ENCODE measurements at regions not wholly inside any gene's neighbourhood (a gene's known extent, or its start where the extent isn't known, plus 50 kb on each side); places are given as distances from the start of the nearest gene placed in this dataset.

GRCh38 chr2:125341353-125341752 is 1314.6 kb upstream of the GYPC start:
- Histone ChIP-seq H3K4me1 (ENCODE audit: insufficient read depth, low read length) (no peaks in the 10 kb centered on the region), H3K79me2 (ENCODE audit: insufficient read depth, low read length) (no peaks in the 10 kb centered on the region), H3K4me3 (replicated peaks in 1 of 3; ENCODE audit: insufficient read depth in 1 of 3, low read depth in 2 of 3, low read length in 3 of 3) (no peak overlapping the region), H3K9me3 (ENCODE audit: low read length) (peaks cover 80% of the 10 kb centered on the region), H2AFZ (ENCODE audit: low read length) (no peak overlapping the region), H4K20me1 (ENCODE audit: insufficient read depth, low read length) (no peaks in the 10 kb centered on the region), H3K27ac (ENCODE audit: extremely low read length, insufficient read depth, low read length) (no peak overlapping the region), H3K27me3 (ENCODE audit: control insufficient read depth in 1 of 2, insufficient read depth in 2 of 2, low read length in 2 of 2) (no peaks in the 10 kb centered on the region), H3K9ac (ENCODE audit: insufficient read depth, low read depth, low read length) (no peak overlapping the region), H3K4me2 (ENCODE audit: low read depth, low read length) (no peak overlapping the region), H3K36me3 (replicated peaks in 1 of 2; ENCODE audit: control insufficient read depth in 1 of 2, insufficient read depth in 2 of 2, low read length in 2 of 2) (no peaks in the 10 kb centered on the region)
- WGBS (ENCODE audit: low lambda C conversion rate): 23% methylated on average over 5 of the region's 5 CpGs
- intact Hi-C loops (cut with micrococcal nuclease; ENCODE audit: unreplicated experiment) (no loop called here), in situ Hi-C loops (cut with HindIII; ENCODE audit: extremely low pct_ligation_motif_present, low pct_unique_long_range_greater_than_20kb) (no loop called here)
- FAIRE-seq (no peak), DNase-seq (ENCODE audit: low spot score) (no peak), ATAC-seq (no peak)
- TF ChIP-seq REST (IDR thresholded peaks at IDR 0.05; ENCODE audit: borderline replicate concordance in 1 of 2, low read depth in 1 of 2, low read length in 2 of 2): no peak
- no peak for TF ChIP-seq RBAK (CRISPR knock-in tag; IDR thresholded peaks at IDR 0.05)
- TF ChIP-seq ZNF614 (CRISPR knock-in tag; IDR thresholded peaks at IDR 0.05; ENCODE audit: borderline replicate concordance): no peak
- no peak for TF ChIP-seq PHF5A (CRISPR knock-in tag; IDR thresholded peaks at IDR 0.05; ENCODE audit: low read depth, unreplicated experiment)
- TF ChIP-seq, protein P1, sequence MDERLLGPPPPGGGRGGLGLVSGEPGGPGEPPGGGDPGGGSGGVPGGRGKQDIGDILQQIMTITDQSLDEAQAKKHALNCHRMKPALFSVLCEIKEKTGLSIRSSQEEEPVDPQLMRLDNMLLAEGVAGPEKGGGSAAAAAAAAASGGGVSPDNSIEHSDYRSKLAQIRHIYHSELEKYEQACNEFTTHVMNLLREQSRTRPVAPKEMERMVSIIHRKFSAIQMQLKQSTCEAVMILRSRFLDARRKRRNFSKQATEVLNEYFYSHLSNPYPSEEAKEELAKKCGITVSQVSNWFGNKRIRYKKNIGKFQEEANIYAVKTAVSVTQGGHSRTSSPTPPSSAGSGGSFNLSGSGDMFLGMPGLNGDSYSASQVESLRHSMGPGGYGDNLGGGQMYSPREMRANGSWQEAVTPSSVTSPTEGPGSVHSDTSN (CRISPR knock-in tag; IDR thresholded peaks at IDR 0.05): no peak
- TF ChIP-seq ZBTB3 (CRISPR knock-in tag; IDR thresholded peaks at IDR 0.05; ENCODE audit: borderline replicate concordance, low read depth): no peak
- TF ChIP-seq ZFP37 (CRISPR knock-in tag; IDR thresholded peaks at IDR 0.05; ENCODE audit: borderline replicate concordance): no peak
- no peak for TF ChIP-seq TBX2 (CRISPR knock-in tag; IDR thresholded peaks at IDR 0.05; ENCODE audit: borderline replicate concordance)
- TF ChIP-seq ZNF616 (CRISPR knock-in tag; IDR thresholded peaks at IDR 0.05; ENCODE audit: low read depth): no peak
- TF ChIP-seq, protein P2, sequence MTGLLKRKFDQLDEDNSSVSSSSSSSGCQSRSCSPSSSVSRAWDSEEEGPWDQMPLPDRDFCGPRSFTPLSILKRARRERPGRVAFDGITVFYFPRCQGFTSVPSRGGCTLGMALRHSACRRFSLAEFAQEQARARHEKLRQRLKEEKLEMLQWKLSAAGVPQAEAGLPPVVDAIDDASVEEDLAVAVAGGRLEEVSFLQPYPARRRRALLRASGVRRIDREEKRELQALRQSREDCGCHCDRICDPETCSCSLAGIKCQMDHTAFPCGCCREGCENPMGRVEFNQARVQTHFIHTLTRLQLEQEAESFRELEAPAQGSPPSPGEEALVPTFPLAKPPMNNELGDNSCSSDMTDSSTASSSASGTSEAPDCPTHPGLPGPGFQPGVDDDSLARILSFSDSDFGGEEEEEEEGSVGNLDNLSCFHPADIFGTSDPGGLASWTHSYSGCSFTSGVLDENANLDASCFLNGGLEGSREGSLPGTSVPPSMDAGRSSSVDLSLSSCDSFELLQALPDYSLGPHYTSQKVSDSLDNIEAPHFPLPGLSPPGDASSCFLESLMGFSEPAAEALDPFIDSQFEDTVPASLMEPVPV (CRISPR knock-in tag; IDR thresholded peaks at IDR 0.05): no peak
- no peak for TF ChIP-seq ZXDC (CRISPR knock-in tag; IDR thresholded peaks at IDR 0.05)
- TF ChIP-seq HMG20B (CRISPR knock-in tag; conservative IDR thresholded peaks at IDR 0.05): no peak
- CTCF ChIA-PET (ENCODE audit: low intra/inter-chr PET ratio, low total read pairs): no interaction called here
- BruUV-seq (replicated peaks): no TSS peak
- POLR2A ChIA-PET: no interaction called here

Measured in HepG2 (cell line).